Activated CD8-positive, alpha-beta memory T cell treated with anti-CD3 and anti-CD28 coated beads, Interleukin-2, amount 10 ng/mL, durations not matched to agents 7 days and 5 days (primary cell): ENCODE measurements at regions not wholly inside any gene's neighbourhood (a gene's known extent, or its start where the extent isn't known, plus 50 kb on each side); places are given as distances from the start of the nearest gene placed in this dataset.

Experiments used
- ATAC-seq: fragments of 150-1000 bp; cut with Tn5 transposase; one replicate; pipeline ENCODE4 v1.10.0; 2021; ENCODE audit warnings: moderate library complexity
- CTCF ChIA-PET: fragments of 350-600 bp; sonication (Branson Sonifier 250); formaldehyde crosslinking; loops from one replicate; lab custom pipeline; 2021; ENCODE audit warnings: antibody characterized with exemption; lab: Charles Lee
- DNase-seq: peaks from one replicate; pipeline ENCODE4 v3.0.0-alpha.2; 2020
- H3K27ac Mint-ChIP-seq: one replicate; pipeline ENCODE4 v1.8.0; 2021; ENCODE audit warnings: mild to moderate bottlenecking, mixed read lengths
- H3K27me3 Mint-ChIP-seq: one replicate; pipeline ENCODE4 v1.8.0; 2021; ENCODE audit warnings: mixed read lengths
- H3K36me3 Mint-ChIP-seq: one replicate; pipeline ENCODE4 v1.8.0; 2021; ENCODE audit warnings: mild to moderate bottlenecking, mixed read lengths
- H3K4me1 Mint-ChIP-seq: one replicate; pipeline ENCODE4 v1.8.0; 2021; ENCODE audit warnings: mixed read lengths
- H3K4me3 Mint-ChIP-seq: one replicate; pipeline ENCODE4 v1.8.0; 2021; ENCODE audit warnings: mild to moderate bottlenecking, moderate library complexity, mixed read lengths
- H3K9me3 Mint-ChIP-seq: one replicate; pipeline ENCODE4 v1.8.0; 2022; ENCODE audit warnings: low read depth, mixed read lengths

- no peak for DNase-seq
- Mint-ChIP-seq H3K9me3 (no peaks in the 10 kb centered on the region), H3K4me1 (peaks cover 9% of the 10 kb centered on the region), H3K36me3 (no peaks in the 10 kb centered on the region), H3K27me3 (peaks cover 26% of the 10 kb centered on the region), H3K4me3 (no peak overlapping the region), H3K27ac (no peak overlapping the region)
- no peak for ATAC-seq
- CTCF ChIA-PET = no interaction called here
Measured at GRCh38 chr15:72840114-72840513, 56.6 kb upstream of the ADPGK start.

GRCh38 chr15:72838311-72838731, 54.8 kb upstream of the ADPGK start:
- H3K4me3 Mint-ChIP-seq = no peak overlapping the region
- H3K36me3 Mint-ChIP-seq = no peaks in the 10 kb centered on the region
- H3K4me1 Mint-ChIP-seq = no peaks in the 10 kb centered on the region
- H3K9me3 Mint-ChIP-seq = no peaks in the 10 kb centered on the region
- H3K27me3 Mint-ChIP-seq = peaks cover 37% of the 10 kb centered on the region
- ATAC-seq (no peak), DNase-seq (no peak)
- H3K27ac Mint-ChIP-seq = no peak overlapping the region
- CTCF ChIA-PET = no interaction called here

- H3K27me3 Mint-ChIP-seq = peaks cover 42% of the 10 kb centered on the region
- DNase-seq (no peak), ATAC-seq (no peak)
- CTCF ChIA-PET = no interaction called here
- H3K4me3 Mint-ChIP-seq = no peak overlapping the region
- H3K9me3 Mint-ChIP-seq = no peaks in the 10 kb centered on the region
- no peak overlapping the region for H3K27ac Mint-ChIP-seq
- H3K4me1 Mint-ChIP-seq = no peaks in the 10 kb centered on the region
- H3K36me3 Mint-ChIP-seq = no peaks in the 10 kb centered on the region
Measured at GRCh38 chr15:72836676-72837330, 53.2 kb upstream of the ADPGK start.

- H3K4me1 Mint-ChIP-seq = no peaks in the 10 kb centered on the region
- no peak overlapping the region for H3K27ac Mint-ChIP-seq
- H3K4me3 Mint-ChIP-seq = no peak overlapping the region
- H3K27me3 Mint-ChIP-seq = peaks cover 44% of the 10 kb centered on the region
- H3K36me3 Mint-ChIP-seq = no peaks in the 10 kb centered on the region
- no peak for ATAC-seq
- no peaks in the 10 kb centered on the region for H3K9me3 Mint-ChIP-seq
- DNase-seq = no peak
- CTCF ChIA-PET = interaction anchor here (0.9 to 1.3 kb wide), 2 partner anchors 113 to 114 kb away, joined by 3 to 4 read pairs; no protein-coding TSS in a partner anchor
Measured at GRCh38 chr15:72835294-72835890, 51.8 kb upstream of the ADPGK start.

- H3K4me1 Mint-ChIP-seq = no peaks in the 10 kb centered on the region
- no peak overlapping the region for H3K4me3 Mint-ChIP-seq
- ATAC-seq = no peak
- CTCF ChIA-PET = no interaction called here
- peaks cover 45% of the 10 kb centered on the region for H3K27me3 Mint-ChIP-seq
- DNase-seq = no peak
- H3K36me3 Mint-ChIP-seq = no peaks in the 10 kb centered on the region
- no peaks in the 10 kb centered on the region for H3K9me3 Mint-ChIP-seq
- H3K27ac Mint-ChIP-seq = no peak overlapping the region
Measured at GRCh38 chr15:72833561-72833960, 50.0 kb upstream of the ADPGK start.
